ENCODE measurements at regions not wholly inside any gene's neighbourhood (a gene's known extent, or its start where the extent isn't known, plus 50 kb on each side); places are given as distances from the start of the nearest gene placed in this dataset.

- TF ChIP-seq POLR2A (IDR thresholded peaks at IDR 0.05) (no peak), EP300 (IDR thresholded peaks at IDR 0.05) (no peak), CTCF (IDR thresholded peaks at IDR 0.05) (no peak)
- no peaks in the 10 kb centered on the region for H3K27me3 ChIP-seq
- WGBS, 3 donors, result 69 to 71% (median 70%) methylated on average over 4 of the region's 4 CpGs
- H3K27ac ChIP-seq, result no peak overlapping the region
- H3K9me3 ChIP-seq, result no peaks in the 10 kb centered on the region
- no peaks in the 10 kb centered on the region for H3K4me1 ChIP-seq (ENCODE audit: insufficient read depth)
- intact Hi-C loops (cut with DNase I), result no loop called here
- no peak overlapping the region for H3K4me3 ChIP-seq
- no peak for DNase-seq
- H3K36me3 ChIP-seq, result no peaks in the 10 kb centered on the region
Measured at GRCh38 chr2:3130444-3130843, 247.2 kb downstream of the EIPR1 start.

- WGBS, 3 donors, result 77 to 79% (median 77%) methylated on average over 6 of the region's 6 CpGs
- no peak for DNase-seq
- Histone ChIP-seq H3K4me3 (no peak overlapping the region), H3K27ac (no peak overlapping the region), H3K4me1 (ENCODE audit: insufficient read depth) (no peaks in the 10 kb centered on the region), H3K9me3 (no peaks in the 10 kb centered on the region), H3K36me3 (no peaks in the 10 kb centered on the region), H3K27me3 (no peaks in the 10 kb centered on the region)
- TF ChIP-seq EP300 (IDR thresholded peaks at IDR 0.05) (no peak), CTCF (IDR thresholded peaks at IDR 0.05) (no peak), POLR2A (IDR thresholded peaks at IDR 0.05) (no peak)
- intact Hi-C loops (cut with DNase I), result no loop called here
Measured at GRCh38 chr2:3129867-3130266, 247.8 kb downstream of the EIPR1 start.

GRCh38 chr2:3128786-3129185 is 248.8 kb downstream of the EIPR1 start:
- no peaks in the 10 kb centered on the region for H3K27me3 ChIP-seq
- 95 to 96% (median 95%) methylated on average over 7 of the region's 7 CpGs for WGBS, 3 donors
- TF ChIP-seq CTCF (IDR thresholded peaks at IDR 0.05) (no peak), POLR2A (IDR thresholded peaks at IDR 0.05) (no peak), EP300 (IDR thresholded peaks at IDR 0.05) (no peak)

GRCh38 chr2:3127710-3128109 is 249.9 kb downstream of the EIPR1 start:
- TF ChIP-seq POLR2A (IDR thresholded peaks at IDR 0.05), result no peak
- TF ChIP-seq EP300 (IDR thresholded peaks at IDR 0.05), result no peak
- TF ChIP-seq CTCF (IDR thresholded peaks at IDR 0.05), result no peak
- Histone ChIP-seq H3K4me3 (no peak overlapping the region), H3K4me1 (ENCODE audit: insufficient read depth) (no peaks in the 10 kb centered on the region), H3K9me3 (no peaks in the 10 kb centered on the region), H3K27me3 (no peaks in the 10 kb centered on the region), H3K27ac (no peak overlapping the region), H3K36me3 (no peaks in the 10 kb centered on the region)
- DNase-seq, result no peak
- intact Hi-C loops (cut with DNase I), result no loop called here
- WGBS, 3 donors, result 51 to 61% (median 59%) methylated on average over 5 of the region's 5 CpGs

More at GRCh38 chr2:3128786-3129185, 248.8 kb downstream of the EIPR1 start:
- Histone ChIP-seq H3K27ac (no peak overlapping the region), H3K4me3 (no peak overlapping the region), H3K36me3 (no peaks in the 10 kb centered on the region), H3K4me1 (ENCODE audit: insufficient read depth) (no peaks in the 10 kb centered on the region), H3K9me3 (no peaks in the 10 kb centered on the region)
- intact Hi-C loops (cut with DNase I), result no loop called here
- DNase-seq, result no peak
